ENCODE measurements at regions not wholly inside any gene's neighbourhood (a gene's known extent, or its start where the extent isn't known, plus 50 kb on each side); places are given as distances from the start of the nearest gene placed in this dataset.

- no peak for DNase-seq (ENCODE audit: low spot score)
These were observed 136.1 kb upstream of the LGALSL start for GRCh38 chr2:64317707-64318475.

GRCh38 chr2:64318476-64318748 lies 135.6 kb upstream of the LGALSL start:
- no peak for DNase-seq (ENCODE audit: low spot score)

- DNase-seq (ENCODE audit: low spot score), result no peak
These were observed 134.1 kb upstream of the LGALSL start for GRCh38 chr2:64319896-64320295.

GRCh38 chr2:64322433-64322832 lies 131.5 kb upstream of the LGALSL start:
- DNase-seq (ENCODE audit: low spot score), result no peak

- no peak for DNase-seq (ENCODE audit: low spot score)
These were observed 130.8 kb upstream of the LGALSL start for GRCh38 chr2:64323197-64323596.

GRCh38 chr2:64324746-64325410 lies 129.1 kb upstream of the LGALSL start:
- DNase-seq (ENCODE audit: low spot score), result no peak

- DNase-seq (ENCODE audit: low spot score), result no peak
These were observed 128.5 kb upstream of the LGALSL start for GRCh38 chr2:64325477-64325851.

GRCh38 chr2:64325852-64326577 lies 127.9 kb upstream of the LGALSL start:
- no peak for DNase-seq (ENCODE audit: low spot score)

GRCh38 chr2:64326578-64327050 lies 127.3 kb upstream of the LGALSL start:
- no peak for DNase-seq (ENCODE audit: low spot score)

GRCh38 chr2:64327129-64327509 lies 126.8 kb upstream of the LGALSL start:
- no peak for DNase-seq (ENCODE audit: low spot score)

- DNase-seq (ENCODE audit: low spot score), result no peak
These were observed 126.2 kb upstream of the LGALSL start for GRCh38 chr2:64327510-64328414.

GRCh38 chr2:64328415-64328722 lies 125.6 kb upstream of the LGALSL start:
- DNase-seq (ENCODE audit: low spot score), result no peak

- no peak for DNase-seq (ENCODE audit: low spot score)
These were observed 125.2 kb upstream of the LGALSL start for GRCh38 chr2:64328756-64329155.

GRCh38 chr2:64329848-64330247 lies 124.1 kb upstream of the LGALSL start:
- DNase-seq (ENCODE audit: low spot score), result peak; percentile 30

- peak; percentile 86 for DNase-seq (ENCODE audit: low spot score)
These were observed 123.5 kb upstream of the LGALSL start for GRCh38 chr2:64330281-64331113.

GRCh38 chr2:64331114-64331645 lies 122.8 kb upstream of the LGALSL start:
- DNase-seq (ENCODE audit: low spot score), result no peak

GRCh38 chr2:64331849-64332699 lies 121.9 kb upstream of the LGALSL start:
- no peak for DNase-seq (ENCODE audit: low spot score)

GRCh38 chr2:64336171-64336570 lies 117.8 kb upstream of the LGALSL start:
- DNase-seq (ENCODE audit: low spot score), result no peak

- DNase-seq (ENCODE audit: low spot score), result no peak
These were observed 116.6 kb upstream of the LGALSL start for GRCh38 chr2:64337314-64337713.

GRCh38 chr2:64338108-64338507 lies 115.9 kb upstream of the LGALSL start:
- DNase-seq (ENCODE audit: low spot score), result no peak
